ENCODE measurements at regions not wholly inside any gene's neighbourhood (a gene's known extent, or its start where the extent isn't known, plus 50 kb on each side); places are given as distances from the start of the nearest gene placed in this dataset.

- no peak for TF ChIP-seq SPI1 (IDR thresholded peaks at IDR 0.05; ENCODE audit: borderline replicate concordance, low read depth)
- TF ChIP-seq, protein P1, sequence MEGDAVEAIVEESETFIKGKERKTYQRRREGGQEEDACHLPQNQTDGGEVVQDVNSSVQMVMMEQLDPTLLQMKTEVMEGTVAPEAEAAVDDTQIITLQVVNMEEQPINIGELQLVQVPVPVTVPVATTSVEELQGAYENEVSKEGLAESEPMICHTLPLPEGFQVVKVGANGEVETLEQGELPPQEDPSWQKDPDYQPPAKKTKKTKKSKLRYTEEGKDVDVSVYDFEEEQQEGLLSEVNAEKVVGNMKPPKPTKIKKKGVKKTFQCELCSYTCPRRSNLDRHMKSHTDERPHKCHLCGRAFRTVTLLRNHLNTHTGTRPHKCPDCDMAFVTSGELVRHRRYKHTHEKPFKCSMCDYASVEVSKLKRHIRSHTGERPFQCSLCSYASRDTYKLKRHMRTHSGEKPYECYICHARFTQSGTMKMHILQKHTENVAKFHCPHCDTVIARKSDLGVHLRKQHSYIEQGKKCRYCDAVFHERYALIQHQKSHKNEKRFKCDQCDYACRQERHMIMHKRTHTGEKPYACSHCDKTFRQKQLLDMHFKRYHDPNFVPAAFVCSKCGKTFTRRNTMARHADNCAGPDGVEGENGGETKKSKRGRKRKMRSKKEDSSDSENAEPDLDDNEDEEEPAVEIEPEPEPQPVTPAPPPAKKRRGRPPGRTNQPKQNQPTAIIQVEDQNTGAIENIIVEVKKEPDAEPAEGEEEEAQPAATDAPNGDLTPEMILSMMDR (IDR thresholded peaks at IDR 0.05; ENCODE audit: insufficient read depth, low read length), result no peak
- Histone ChIP-seq H3K4me3 (replicated peaks; ENCODE audit: insufficient read depth, low read length) (no peak overlapping the region), H3K27ac (replicated peaks) (no peak overlapping the region), H3K27me3 (ENCODE audit: insufficient read depth, poor library complexity, severe bottlenecking) (no peaks in the 10 kb centered on the region)
- DNase-seq (ENCODE audit: low read depth in 1 of 2, low spot score in 1 of 2), result no peak
These were observed 1111.6 kb upstream of the ZEB2 start for GRCh38 chr2:145631561-145631960.

- no peak for DNase-seq (ENCODE audit: low read depth in 1 of 2, low spot score in 1 of 2)
- TF ChIP-seq SPI1 (IDR thresholded peaks at IDR 0.05; ENCODE audit: borderline replicate concordance, low read depth), result no peak
- no peak for TF ChIP-seq GABPA (IDR thresholded peaks at IDR 0.05; ENCODE audit: low read depth)
- TF ChIP-seq REST (IDR thresholded peaks at IDR 0.05; ENCODE audit: insufficient replicate concordance, low read depth), result no peak
- TF ChIP-seq, protein P1 (IDR thresholded peaks at IDR 0.05; ENCODE audit: insufficient read depth, low read length), result no peak
- TF ChIP-seq POLR2AphosphoS5 (IDR thresholded peaks at IDR 0.05; ENCODE audit: low read depth), result no peak
- Histone ChIP-seq H3K27me3 (ENCODE audit: insufficient read depth, poor library complexity, severe bottlenecking) (no peaks in the 10 kb centered on the region), H3K27ac (replicated peaks) (no peak overlapping the region), H3K4me3 (replicated peaks; ENCODE audit: insufficient read depth, low read length) (no peak overlapping the region)
These were observed 1106.4 kb upstream of the ZEB2 start for GRCh38 chr2:145626301-145626700.

- no peaks in the 10 kb centered on the region for H3K27me3 ChIP-seq (ENCODE audit: insufficient read depth, poor library complexity, severe bottlenecking)
- H3K4me3 ChIP-seq (replicated peaks; ENCODE audit: insufficient read depth, low read length), result no peak overlapping the region
- DNase-seq (ENCODE audit: low read depth in 1 of 2, low spot score in 1 of 2), result no peak
- no peak overlapping the region for H3K27ac ChIP-seq (replicated peaks)
- TF ChIP-seq, protein P1 (IDR thresholded peaks at IDR 0.05; ENCODE audit: insufficient read depth, low read length), result no peak
- TF ChIP-seq REST (IDR thresholded peaks at IDR 0.05; ENCODE audit: insufficient replicate concordance, low read depth) (no peak), SPI1 (IDR thresholded peaks at IDR 0.05; ENCODE audit: borderline replicate concordance, low read depth) (no peak), POLR2AphosphoS5 (IDR thresholded peaks at IDR 0.05; ENCODE audit: low read depth) (no peak), GABPA (IDR thresholded peaks at IDR 0.05; ENCODE audit: low read depth) (no peak)
These were observed 1105.2 kb upstream of the ZEB2 start for GRCh38 chr2:145625111-145625510.

- no peak overlapping the region for H3K4me3 ChIP-seq (replicated peaks; ENCODE audit: insufficient read depth, low read length)
- no peak overlapping the region for H3K27ac ChIP-seq (replicated peaks)
- no peak for DNase-seq (ENCODE audit: low read depth in 1 of 2, low spot score in 1 of 2)
- no peaks in the 10 kb centered on the region for H3K27me3 ChIP-seq (ENCODE audit: insufficient read depth, poor library complexity, severe bottlenecking)
- no peak for TF ChIP-seq GABPA (IDR thresholded peaks at IDR 0.05; ENCODE audit: low read depth)
- no peak for TF ChIP-seq SPI1 (IDR thresholded peaks at IDR 0.05; ENCODE audit: borderline replicate concordance, low read depth)
These were observed 1103.2 kb upstream of the ZEB2 start for GRCh38 chr2:145623136-145623535.

Data from HL-60 (cell line).